Fibroblast of skin of right biceps (primary cell): ENCODE measurements at regions not wholly inside any gene's neighbourhood (a gene's known extent, or its start where the extent isn't known, plus 50 kb on each side); places are given as distances from the start of the nearest gene placed in this dataset.
"Not testable (repeated sequence)": the region's sequence is repeated elsewhere in the genome, so short reads cannot be mapped to it uniquely, and the experiment has no call there.

Experiments used
- DNase-seq: peaks from one replicate; pipeline ENCODE4 v3.0.0-alpha.2; 2013

DNA sequence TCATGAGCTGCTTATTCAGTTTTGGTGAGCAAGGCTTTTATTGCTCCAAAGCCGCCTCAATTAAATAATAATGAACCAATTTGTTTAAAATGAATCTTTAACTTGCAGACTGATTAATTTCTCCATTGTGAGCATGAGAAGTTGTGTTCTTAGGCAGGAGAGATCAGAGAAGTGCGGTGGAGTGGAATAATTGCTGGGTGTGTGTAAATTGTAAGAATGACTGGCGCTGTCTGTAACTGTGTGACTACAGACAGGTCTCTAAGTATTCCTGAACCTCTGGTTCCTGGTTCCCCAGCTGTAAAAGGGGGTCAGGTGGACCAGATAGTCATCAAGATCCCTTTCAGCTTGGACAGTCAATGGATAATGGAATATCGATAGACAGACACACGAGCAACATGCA lies 98.0 kb upstream of the EFEMP1 start:
- no peak for DNase-seq

DNA sequence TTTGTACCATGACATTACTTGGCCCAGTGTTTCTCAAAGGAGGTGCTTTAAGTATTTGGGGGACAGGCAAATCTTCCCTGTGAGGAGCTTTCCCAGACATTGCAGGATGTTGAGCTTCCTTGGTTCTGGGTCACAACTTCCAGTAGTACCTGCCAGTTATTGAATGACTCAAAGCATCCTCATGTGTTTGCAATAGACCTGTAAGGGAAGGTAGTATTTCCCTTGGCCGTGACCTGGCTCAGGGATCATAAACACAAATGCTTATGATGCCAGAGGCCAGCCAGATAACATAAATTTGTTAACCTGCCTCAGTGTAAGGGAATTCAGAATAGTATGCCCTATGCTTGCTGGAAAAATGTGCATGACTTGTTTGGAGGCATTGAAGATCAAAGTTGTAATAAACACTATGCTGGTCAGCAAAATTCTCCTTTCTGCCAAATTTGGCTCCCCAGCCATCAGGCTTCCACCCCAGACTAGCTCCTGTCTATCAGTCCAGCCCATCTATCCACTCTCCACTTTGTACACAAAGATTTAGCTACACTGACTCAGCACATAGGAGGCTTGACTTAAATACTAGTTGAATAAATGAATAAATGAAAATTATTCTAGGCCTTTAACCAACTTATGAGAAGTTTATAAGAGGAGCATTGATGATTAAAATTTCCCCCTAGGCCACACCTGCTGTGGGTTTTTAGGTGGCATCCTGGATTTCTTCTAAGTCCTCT lies 102.0 kb upstream of the EFEMP1 start:
- no peak for DNase-seq

GRCh38 chr2:56026828-56027227 lies 103.2 kb upstream of the EFEMP1 start:
- no peak for DNase-seq

DNA sequence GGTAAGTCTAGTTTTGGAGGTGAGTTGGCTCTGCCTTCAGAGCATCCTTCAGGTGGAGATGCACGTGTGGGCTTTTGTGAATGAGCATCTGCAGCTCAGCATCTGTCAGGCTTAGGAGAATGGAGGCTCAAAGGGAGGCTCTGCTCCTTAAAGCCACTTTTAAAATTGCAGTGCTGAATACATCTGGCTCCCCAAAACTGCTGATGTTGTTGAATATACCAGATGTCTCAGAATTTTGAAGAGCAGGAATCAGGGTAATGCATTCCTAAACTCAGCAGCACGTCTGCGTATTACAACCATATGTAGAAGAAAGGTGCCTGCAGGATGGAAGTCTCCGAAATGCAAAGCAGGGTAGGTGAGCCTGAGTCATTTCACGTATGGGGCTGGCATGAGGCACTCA lies 106.5 kb upstream of the EFEMP1 start:
- no peak for DNase-seq

DNA sequence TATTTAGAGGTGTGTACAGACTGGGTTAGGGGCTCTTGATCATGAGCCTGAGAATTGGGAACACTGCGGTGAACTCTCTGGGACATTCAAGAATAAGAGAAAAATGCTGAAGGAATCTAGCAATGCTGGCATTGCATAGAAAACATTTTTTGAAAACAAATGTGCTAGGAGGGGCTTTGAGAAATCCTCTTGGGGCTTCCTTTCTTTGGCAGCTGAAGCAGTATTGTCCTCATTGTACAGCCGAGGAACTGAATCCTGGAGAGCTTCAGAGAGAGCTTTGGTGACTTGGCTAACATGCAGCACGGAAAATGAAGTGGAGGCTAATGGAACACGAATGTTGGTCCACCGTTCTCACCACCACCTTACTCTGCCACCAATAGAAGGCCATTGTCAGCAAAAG lies 107.3 kb upstream of the EFEMP1 start:
- DNase-seq: no peak

DNA sequence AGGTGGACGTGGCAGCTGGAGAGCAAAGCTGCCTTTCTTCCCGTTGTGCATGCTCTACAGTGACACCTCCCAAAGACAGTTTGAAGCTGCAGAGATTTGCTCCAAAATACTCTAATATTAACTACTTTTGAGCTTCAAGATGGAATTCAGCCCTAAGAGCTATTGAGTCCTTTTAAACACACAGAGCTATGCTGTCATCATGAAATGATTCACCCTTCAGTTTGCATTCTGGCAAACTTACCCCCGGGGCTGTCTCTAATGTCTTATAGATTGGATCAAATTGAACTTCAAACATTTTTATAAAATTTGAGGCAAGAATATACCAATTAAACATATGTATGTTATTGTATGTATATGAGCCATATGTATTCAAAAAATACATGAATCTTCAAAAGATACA lies 110.7 kb upstream of the EFEMP1 start:
- DNase-seq: no peak

DNA sequence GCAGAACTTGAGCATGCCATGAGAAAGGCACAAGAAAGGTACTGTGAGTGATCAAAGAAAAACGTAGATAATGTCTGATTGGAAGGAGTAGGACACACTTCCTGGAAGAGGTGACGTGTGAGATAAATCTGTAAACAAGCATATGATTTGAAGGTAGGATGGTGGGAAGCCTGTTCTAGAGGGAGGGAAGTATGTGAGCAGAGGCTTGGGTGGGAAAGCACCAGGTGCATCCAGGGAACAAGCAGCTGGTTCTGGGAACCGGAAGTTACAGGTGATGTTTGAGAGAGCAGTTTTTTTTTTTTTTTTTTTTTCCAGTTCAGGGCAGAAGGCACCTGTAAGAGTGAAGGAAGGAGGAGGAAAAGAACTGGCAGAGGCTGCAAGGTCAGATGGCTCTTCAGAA lies 116.6 kb upstream of the EFEMP1 start:
- DNase-seq: no peak

DNA sequence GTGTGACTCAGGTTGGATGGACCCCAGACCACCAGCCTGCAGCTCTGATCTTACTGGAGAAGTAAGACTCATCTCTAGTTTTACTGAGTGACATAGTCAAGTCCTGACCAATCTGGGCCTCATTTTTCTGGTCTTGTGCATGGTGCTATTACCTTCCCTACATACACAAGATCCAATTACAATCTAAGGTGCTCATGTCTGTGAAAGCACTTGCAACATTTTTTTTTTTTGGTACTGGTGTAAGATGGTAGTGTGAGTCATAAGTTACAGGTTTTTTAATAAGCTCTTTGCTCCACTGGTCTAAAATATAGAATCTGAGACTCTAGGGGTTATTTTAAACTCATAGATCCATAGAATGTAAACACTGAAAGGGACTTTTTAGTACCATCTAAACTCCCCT lies 117.3 kb upstream of the EFEMP1 start:
- no peak for DNase-seq

DNA sequence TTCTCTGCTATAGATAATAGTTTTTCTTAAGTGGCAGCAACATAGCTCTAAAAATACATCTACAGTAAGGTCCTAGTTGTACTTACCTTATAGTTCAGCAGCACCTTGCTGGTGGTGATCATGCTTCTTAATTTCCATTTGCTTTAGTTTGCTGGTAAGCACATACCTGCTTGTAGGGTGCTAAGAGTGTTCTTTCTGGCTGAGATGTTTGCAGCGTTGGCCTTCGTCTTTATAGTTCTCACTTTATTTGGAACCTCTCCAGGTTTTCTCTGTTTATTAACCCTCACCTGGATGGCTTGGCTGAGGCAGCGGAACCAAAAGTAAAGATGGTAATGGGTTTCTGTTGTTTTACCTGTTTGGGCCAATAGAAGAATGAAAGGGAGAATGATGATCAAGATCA lies 123.6 kb upstream of the EFEMP1 start:
- DNase-seq: no peak

GRCh38 chr2:56049233-56049845 lies 125.8 kb upstream of the EFEMP1 start:
- no peak for DNase-seq

DNA sequence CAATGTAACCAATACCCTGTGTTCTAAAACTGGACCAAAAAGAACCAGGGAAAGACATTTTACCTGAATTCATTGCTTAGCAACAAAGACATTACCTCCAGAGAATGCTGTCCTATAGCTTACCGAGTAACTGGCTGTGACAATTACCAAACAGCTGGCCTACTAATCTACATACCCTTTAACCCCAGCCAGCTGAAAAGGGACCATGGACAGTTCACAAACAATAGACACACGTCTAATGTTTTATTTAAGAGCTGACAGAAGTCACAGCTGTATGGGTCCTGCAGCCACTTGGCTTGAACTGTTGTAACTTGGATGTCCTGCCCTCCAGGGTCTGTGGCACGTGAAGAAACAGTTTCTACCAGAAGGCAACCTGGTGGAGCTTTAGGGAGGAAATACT lies 130.1 kb upstream of the EFEMP1 start:
- DNase-seq: no peak

- DNase-seq: no peak
These were observed 128.4 kb upstream of the CCDC85A start for GRCh38 chr2:56055405-56055804.

DNA sequence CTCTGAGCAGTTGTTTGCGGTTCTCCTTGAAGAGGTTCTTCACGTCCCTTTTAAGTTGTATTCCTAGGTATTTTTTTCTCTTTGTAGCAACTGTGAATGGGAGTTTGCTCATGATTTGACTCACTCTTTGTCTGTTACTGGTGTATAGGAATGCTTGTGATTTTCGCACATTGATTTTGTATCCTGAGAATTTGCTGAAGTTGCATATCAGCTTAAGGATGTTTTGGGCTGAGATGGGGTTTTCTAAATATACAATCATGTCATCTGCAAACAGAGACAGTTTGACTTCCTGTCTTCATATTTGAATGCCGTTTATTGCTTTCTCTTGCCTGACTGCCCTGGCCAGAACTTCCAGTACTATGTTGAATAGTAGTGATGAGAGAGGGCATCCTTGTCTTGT lies 122.5 kb upstream of the CCDC85A start:
- DNase-seq: not testable (repeated sequence)

DNA sequence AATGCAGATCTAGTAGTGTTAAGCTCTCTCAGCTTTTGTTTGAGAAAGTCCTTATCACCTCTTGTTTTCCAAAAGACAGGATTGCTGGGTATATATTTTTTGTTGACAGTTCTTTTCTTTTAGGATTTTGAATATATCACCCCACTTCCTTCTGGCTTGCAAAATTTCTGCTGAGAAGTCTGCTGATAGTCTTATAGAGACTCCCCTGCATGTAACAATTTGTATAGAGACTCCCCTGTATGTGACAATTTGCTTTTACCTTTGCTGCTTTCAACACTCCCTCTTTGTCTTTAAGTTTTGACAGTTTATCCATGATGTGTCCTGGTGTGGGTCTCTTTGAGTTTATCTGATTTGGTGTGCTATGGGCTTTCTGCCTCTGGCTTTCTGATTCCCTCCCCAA lies 115.0 kb upstream of the CCDC85A start:
- no peak for DNase-seq

DNA sequence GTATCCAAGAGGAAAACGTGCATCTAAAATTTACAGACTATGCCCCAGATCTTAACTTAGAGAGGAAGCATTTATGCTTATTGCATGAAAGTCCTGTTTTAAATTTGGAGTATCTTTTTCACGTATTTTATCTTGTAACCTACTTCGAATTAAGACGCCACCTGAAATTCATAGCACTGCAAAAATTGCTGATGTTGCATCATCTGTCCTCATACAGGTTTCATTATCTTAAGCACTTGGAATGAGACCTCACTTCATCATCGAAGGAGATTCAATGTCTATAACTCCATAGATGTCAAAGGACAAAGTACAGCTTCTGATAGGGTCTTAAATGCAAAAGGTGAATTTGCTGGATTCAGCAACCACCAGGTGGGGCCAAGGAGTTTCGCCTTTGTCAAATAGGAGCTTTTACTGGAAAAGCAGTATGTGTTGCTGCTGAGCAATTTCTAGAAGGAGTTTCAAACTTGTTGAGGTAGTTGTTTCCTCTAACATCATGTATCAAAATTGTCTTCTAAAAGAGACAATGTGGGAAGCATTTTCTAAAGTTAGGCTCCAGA lies 106.4 kb upstream of the CCDC85A start:
- peak; percentile 9 for DNase-seq

DNA sequence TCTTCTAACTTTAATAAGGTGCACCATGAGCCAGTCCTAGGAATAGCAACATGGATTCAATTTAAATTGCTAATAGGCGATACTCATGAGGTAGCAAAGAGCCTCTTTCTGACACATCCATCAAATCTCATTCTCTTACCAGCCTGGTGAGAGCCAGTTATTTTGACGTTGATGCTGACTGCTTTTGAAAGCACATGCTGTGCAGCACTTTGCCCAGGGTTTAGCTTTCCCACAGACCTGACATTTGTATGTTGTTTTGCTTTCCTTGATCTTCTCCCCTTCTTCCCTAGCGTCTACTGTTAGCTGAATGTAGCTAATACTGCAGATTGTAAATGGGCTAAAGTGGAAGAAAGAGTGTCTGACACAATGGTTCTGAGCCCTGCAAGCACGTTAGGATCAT lies 101.1 kb upstream of the CCDC85A start:
- no peak for DNase-seq

DNA sequence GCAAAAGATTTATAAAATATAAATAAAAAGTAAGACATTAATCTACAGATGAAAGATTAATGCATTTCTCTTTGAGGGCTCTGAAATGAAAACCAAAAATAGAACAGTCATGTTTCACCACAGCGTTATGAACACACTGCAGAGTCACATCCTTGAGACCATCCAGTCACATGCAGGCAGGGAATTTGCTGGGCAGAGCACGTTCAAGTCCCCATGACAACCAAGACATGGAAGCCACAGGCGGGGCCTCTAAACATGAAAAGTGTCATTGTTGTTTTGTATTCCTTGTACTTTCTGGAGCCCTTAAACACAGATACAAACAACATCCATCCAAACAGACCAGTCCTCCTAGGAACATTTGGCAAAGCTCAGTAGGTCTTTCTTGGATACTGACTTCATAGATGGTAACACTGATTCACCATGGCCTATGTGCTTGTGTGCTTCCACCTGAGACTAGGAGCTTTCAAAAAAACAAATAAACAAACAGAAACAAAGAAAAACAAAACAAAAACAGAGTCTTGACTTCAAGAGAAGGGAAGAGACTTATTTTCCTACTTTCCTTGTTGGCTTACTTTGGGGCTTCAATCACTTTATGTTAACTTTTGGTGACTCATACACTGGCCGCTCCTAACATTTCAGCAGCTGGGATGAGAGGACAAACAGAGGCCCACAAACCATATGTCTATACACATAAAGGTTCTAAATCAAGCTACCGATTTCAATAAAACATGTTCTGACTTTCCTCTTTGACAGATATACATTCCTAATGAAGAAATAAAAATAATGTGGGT lies 99.5 kb upstream of the CCDC85A start:
- DNase-seq: no peak

GRCh38 chr2:56086336-56086735 lies 97.5 kb upstream of the CCDC85A start:
- no peak for DNase-seq

DNA sequence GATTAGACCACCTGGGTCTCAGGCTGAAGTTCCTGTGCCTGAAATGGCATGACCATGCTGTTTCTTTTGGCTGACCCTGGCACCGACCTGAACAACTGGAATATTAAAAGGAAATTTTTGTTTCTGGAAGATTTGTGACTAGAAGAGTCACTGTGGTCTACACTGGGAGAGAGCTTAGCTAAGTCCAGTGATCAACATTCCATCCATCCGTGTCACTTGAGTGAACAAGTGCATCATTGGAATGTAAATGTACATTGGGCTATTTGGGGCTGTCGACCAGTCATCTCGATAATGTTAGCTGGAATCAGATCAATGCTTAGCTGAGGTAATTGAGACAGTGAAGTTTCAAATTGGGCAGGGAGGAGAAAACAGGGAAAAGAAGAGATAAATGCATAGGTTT lies 95.4 kb upstream of the CCDC85A start:
- peak; percentile 38 for DNase-seq

- no peak for DNase-seq
These were observed 93.9 kb upstream of the CCDC85A start for GRCh38 chr2:56089931-56090330.

GRCh38 chr2:56099963-56100362 lies 83.8 kb upstream of the CCDC85A start:
- no peak for DNase-seq

DNA sequence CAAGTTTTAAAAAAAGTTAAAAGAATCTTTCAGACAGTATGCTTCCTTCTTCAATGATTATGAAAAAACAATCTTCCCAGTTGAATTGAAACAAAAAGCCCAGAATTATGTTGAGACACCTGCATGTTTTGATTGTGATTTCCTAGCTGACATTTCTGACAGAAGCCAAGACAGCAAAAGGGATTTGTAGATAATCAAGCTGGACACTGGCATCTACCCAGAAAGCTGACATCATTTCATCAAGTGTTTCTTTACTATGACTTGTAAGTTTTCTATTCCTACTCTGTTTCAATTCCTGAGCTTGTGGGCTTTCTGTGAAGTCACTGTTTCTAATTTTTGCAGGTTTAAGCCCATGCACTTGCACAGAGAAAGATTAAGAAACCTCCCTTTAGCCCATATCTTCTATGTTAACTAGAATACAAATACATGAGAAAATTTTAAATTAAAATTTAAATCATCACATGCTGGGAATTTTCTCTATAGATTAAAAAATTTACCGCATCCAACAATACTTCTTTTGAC lies 82.9 kb upstream of the CCDC85A start:
- no peak for DNase-seq

GRCh38 chr2:56102098-56102497 lies 81.7 kb upstream of the CCDC85A start:
- DNase-seq: no peak

DNA sequence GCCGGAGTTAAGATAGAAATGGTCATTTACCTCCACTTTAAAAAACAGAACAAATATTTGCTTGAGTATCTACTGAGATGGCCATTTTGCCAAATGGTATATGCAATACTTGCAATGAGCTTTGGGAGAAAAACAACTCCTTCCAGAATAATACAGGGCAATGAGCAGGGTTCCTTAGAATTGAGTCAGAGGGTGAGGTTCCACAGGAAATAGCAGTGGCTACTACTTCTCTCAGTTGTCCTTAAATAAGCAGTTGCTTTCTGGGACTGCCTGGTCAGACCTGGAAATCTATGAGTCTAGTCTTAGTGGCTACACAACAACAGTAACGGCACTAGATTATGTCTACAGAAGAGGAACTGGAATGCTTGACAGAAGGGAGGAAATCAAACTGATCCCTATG lies 80.9 kb upstream of the CCDC85A start:
- DNase-seq: peak; percentile 16
